DND-41 (cell line): ENCODE measurements at regions not wholly inside any gene's neighbourhood (a gene's known extent, or its start where the extent isn't known, plus 50 kb on each side); places are given as distances from the start of the nearest gene placed in this dataset.
A peak's percentile ranks its signal among the peaks of the same experiment; 100 is the strongest.

Experiments
- ATAC-seq: fragments of 200-7000 bp; cut with Tn5 transposase; 3 replicates; pipeline ENCODE4 v1.9.1; 2021; ENCODE audit warnings: low read depth; ENCODE audit not compliant: insufficient read depth
- DNase-seq: peaks from one replicate; pipeline ENCODE4 v3.0.0-alpha.2; 2020
- H2AFZ ChIP-seq: 2 replicates; pipeline ENCODE4 v1.6.0; 2012; ENCODE audit warnings: low read depth, low read length
- H3K27ac ChIP-seq: 2 replicates; pipeline ENCODE4 v1.5.1; 2012; ENCODE audit warnings: low read length, inconsistent platforms
- H3K27me3 ChIP-seq: fragments of 200-600 bp; sonication (generic); 2 replicates; pipeline ENCODE4 v1.6.0; 2012; ENCODE audit warnings: low read length, mild to moderate bottlenecking, inconsistent platforms; ENCODE audit not compliant: insufficient read depth, poor library complexity
- H3K36me3 ChIP-seq: 2 replicates; pipeline ENCODE4 v1.5.1; 2012; ENCODE audit warnings: low read length, inconsistent platforms; ENCODE audit not compliant: insufficient read depth
- H3K4me1 ChIP-seq: 2 replicates; pipeline ENCODE4 v1.5.1; 2012; ENCODE audit warnings: mild to moderate bottlenecking, low read length; ENCODE audit not compliant: insufficient read depth
- H3K4me2 ChIP-seq: 2 replicates; pipeline ENCODE4 v1.6.0; 2012; ENCODE audit warnings: mild to moderate bottlenecking, moderate library complexity, low read length, inconsistent platforms; ENCODE audit not compliant: insufficient read depth
- H3K4me3 ChIP-seq, 2 experiments: fragments of 200-600 bp in 1 of 2; shearing (Covaris generic) in 1 of 2; 2 replicates each; pipeline ENCODE4 v1.5.1; 2012 to 2016; ENCODE audit warnings: inconsistent platforms in 2 of 2, low read length in 2 of 2, mild to moderate bottlenecking in 2 of 2, low read depth in 1 of 2, moderate library complexity in 1 of 2
- H3K79me2 ChIP-seq: 2 replicates; pipeline ENCODE4 v1.6.0; 2012; ENCODE audit warnings: low read length, inconsistent platforms; ENCODE audit not compliant: insufficient read depth
- H3K9ac ChIP-seq: 2 replicates; pipeline ENCODE4 v1.6.0; 2012; ENCODE audit warnings: low read depth, mild to moderate bottlenecking, inconsistent platforms, low read length, moderate library complexity
- H3K9me3 ChIP-seq: 2 replicates; pipeline ENCODE4 v1.5.1; 2012; ENCODE audit warnings: low read length, moderate library complexity, mild to moderate bottlenecking, inconsistent platforms; ENCODE audit not compliant: insufficient read depth, severe bottlenecking
- H4K20me1 ChIP-seq: 2 replicates; pipeline ENCODE4 v1.6.0; 2012; ENCODE audit warnings: low read length; ENCODE audit not compliant: insufficient read depth
- EZH2 ChIP-seq: IDR thresholded peaks from 3 replicates; pipeline ENCODE4 v1.6.1; 2012; ENCODE audit warnings: borderline replicate concordance, low read depth, mild to moderate bottlenecking, moderate library complexity, low read length, inconsistent platforms; ENCODE audit not compliant: severe bottlenecking
- TF ChIP-seq, protein P1 (sequence below): IDR thresholded peaks from 2 replicates; pipeline ENCODE4 v1.5.1; 2012; ENCODE audit warnings: borderline replicate concordance, low read length, moderate library complexity, mild to moderate bottlenecking; ENCODE audit not compliant: poor library complexity, severe bottlenecking; ENCODE audit errors: extremely low read depth

DNA sequence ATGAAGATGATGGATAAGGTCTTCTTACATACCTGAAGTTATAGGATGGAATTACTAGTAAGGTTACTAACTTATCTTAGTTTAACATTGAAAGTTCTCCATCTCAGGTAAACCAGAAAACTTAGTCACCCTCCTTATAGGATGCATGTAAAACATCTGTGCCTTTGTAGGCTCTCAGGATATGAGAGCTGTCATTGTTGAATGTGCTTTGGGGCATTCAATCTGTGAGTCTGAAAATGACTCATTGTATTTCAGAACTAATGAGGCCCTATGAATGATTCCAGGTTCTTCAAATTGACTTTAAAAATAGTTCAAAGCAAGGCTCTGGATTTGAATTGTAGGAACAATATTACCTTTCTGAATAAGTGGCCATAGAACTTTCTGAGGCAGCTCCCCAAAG lies 237.7 kb upstream of the AZI2 start:
- no peak overlapping the region for H3K4me2 ChIP-seq
- TF ChIP-seq EZH2: no peak
- DNase-seq (no peak), ATAC-seq (no peak)
- H2AFZ ChIP-seq: no peak overlapping the region
- no peak overlapping the region for H3K9ac ChIP-seq
- H3K79me2 ChIP-seq: no peaks in the 10 kb centered on the region
- no peaks in the 10 kb centered on the region for H3K27me3 ChIP-seq
- H3K36me3 ChIP-seq: no peaks in the 10 kb centered on the region
- H3K4me1 ChIP-seq: no peaks in the 10 kb centered on the region
- H3K27ac ChIP-seq: no peak overlapping the region
- no peak overlapping the region for H3K4me3 ChIP-seq
- no peaks in the 10 kb centered on the region for H4K20me1 ChIP-seq
- H3K9me3 ChIP-seq: no peaks in the 10 kb centered on the region

DNA sequence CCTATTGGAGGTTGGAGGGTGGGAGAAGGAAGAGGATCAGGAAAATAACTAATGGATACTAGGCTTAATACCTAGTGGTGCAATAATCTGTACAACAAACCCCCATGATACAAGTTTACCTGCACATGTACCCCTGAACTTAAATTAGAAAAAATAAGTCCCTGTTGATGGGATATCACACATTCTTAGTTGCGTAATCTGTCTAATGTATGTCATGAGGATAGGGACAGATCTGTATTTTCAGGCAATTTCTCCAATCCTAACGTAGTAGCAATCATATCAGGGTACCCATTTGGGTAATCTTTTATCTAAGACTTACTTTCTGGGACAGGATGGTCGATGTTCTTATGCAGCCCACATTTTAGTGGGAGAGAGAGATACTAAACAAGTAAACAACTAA lies 239.1 kb upstream of the AZI2 start:
- TF ChIP-seq EZH2: no peak
- TF ChIP-seq, protein P1, sequence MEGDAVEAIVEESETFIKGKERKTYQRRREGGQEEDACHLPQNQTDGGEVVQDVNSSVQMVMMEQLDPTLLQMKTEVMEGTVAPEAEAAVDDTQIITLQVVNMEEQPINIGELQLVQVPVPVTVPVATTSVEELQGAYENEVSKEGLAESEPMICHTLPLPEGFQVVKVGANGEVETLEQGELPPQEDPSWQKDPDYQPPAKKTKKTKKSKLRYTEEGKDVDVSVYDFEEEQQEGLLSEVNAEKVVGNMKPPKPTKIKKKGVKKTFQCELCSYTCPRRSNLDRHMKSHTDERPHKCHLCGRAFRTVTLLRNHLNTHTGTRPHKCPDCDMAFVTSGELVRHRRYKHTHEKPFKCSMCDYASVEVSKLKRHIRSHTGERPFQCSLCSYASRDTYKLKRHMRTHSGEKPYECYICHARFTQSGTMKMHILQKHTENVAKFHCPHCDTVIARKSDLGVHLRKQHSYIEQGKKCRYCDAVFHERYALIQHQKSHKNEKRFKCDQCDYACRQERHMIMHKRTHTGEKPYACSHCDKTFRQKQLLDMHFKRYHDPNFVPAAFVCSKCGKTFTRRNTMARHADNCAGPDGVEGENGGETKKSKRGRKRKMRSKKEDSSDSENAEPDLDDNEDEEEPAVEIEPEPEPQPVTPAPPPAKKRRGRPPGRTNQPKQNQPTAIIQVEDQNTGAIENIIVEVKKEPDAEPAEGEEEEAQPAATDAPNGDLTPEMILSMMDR: no peak
- no peak overlapping the region for H2AFZ ChIP-seq
- ATAC-seq: no peak

DNA sequence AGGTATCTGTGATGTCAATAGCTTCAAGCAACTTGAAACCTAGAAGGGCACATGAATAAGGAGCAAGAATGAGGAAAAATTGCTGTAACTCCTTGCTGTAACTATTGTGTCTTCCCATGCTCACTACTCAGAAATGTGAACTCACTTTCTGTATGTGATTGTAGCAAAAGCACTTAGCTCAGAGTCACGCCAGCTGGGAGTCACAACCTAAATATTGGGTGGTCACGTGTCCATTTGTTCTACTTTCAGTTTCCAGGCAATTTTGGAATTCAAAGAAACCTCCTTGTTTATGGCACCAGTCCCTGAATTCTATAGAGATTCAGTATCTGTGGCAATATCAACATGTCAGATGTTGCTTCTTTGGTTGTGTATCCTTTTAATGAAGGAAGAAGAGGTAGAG lies 241.6 kb upstream of the AZI2 start:
- no peaks in the 10 kb centered on the region for H3K4me1 ChIP-seq
- TF ChIP-seq EZH2: no peak
- TF ChIP-seq, protein P1: no peak
- DNase-seq: no peak
- no peak overlapping the region; the same call in 1 of the 2 replicates for H3K4me2 ChIP-seq
- no peak overlapping the region for H3K4me3 ChIP-seq
- H4K20me1 ChIP-seq: no peaks in the 10 kb centered on the region
- H3K9me3 ChIP-seq: no peaks in the 10 kb centered on the region
- H2AFZ ChIP-seq: no peak overlapping the region
- no peaks in the 10 kb centered on the region for H3K27me3 ChIP-seq
- peak; percentile 59 for ATAC-seq
- no peak overlapping the region for H3K9ac ChIP-seq
- no peak overlapping the region for H3K27ac ChIP-seq
- no peaks in the 10 kb centered on the region for H3K36me3 ChIP-seq
- no peaks in the 10 kb centered on the region for H3K79me2 ChIP-seq

More for the DNA sequence above, 239.1 kb upstream of the AZI2 start:
- DNase-seq: no peak
- H3K27ac ChIP-seq: no peak overlapping the region
- no peaks in the 10 kb centered on the region for H3K36me3 ChIP-seq
- no peaks in the 10 kb centered on the region for H3K79me2 ChIP-seq
- H3K27me3 ChIP-seq: no peaks in the 10 kb centered on the region
- no peaks in the 10 kb centered on the region for H3K9me3 ChIP-seq
- no peaks in the 10 kb centered on the region for H3K4me1 ChIP-seq
- no peak overlapping the region for H3K9ac ChIP-seq
- no peaks in the 10 kb centered on the region for H4K20me1 ChIP-seq
- H3K4me2 ChIP-seq: no peak overlapping the region
- no peak overlapping the region for H3K4me3 ChIP-seq

DNA sequence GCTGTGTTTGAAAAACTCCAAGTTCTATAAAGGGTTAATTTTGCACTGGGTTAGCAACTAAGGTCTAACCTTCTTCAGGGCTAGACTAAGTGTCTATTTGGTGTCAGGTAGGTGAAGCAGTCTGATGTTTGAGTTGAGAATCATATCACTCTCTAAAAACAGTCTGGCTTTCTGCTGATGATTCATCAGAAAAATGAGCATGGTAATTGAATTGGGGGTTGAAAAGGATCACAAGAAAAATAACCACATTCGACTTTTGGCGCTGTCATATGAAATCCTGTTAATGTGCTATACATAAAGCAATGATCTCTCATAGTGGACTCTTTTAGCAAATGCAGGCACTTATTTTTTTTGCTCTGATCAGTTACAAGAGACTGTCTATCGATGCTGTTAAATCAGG lies 242.2 kb upstream of the AZI2 start:
- H3K4me2 ChIP-seq: no peak overlapping the region
- H3K79me2 ChIP-seq: no peaks in the 10 kb centered on the region
- no peaks in the 10 kb centered on the region for H4K20me1 ChIP-seq
- H2AFZ ChIP-seq: no peak overlapping the region
- no peaks in the 10 kb centered on the region for H3K9me3 ChIP-seq
- no peak overlapping the region for H3K9ac ChIP-seq
- DNase-seq (no peak), ATAC-seq (no peak)
- no peaks in the 10 kb centered on the region for H3K4me1 ChIP-seq
- no peak overlapping the region for H3K27ac ChIP-seq
- no peak overlapping the region for H3K4me3 ChIP-seq
- H3K27me3 ChIP-seq: no peaks in the 10 kb centered on the region
- no peaks in the 10 kb centered on the region for H3K36me3 ChIP-seq
- TF ChIP-seq EZH2: no peak
- TF ChIP-seq, protein P1: no peak
